NCI-H128 (cell line): ENCODE measurements at regions not wholly inside any gene's neighbourhood (a gene's known extent, or its start where the extent isn't known, plus 50 kb on each side); places are given as distances from the start of the nearest gene placed in this dataset.
"Not testable (repeated sequence)": the region's sequence is repeated elsewhere in the genome, so short reads cannot be mapped to it uniquely, and the experiment has no call there.

Experiments
- DNase-seq: peaks from one replicate; lab custom pipeline; 2025; ENCODE audit not compliant: unreplicated experiment; lab: John Stamatoyannopoulos, UW

- DNase-seq = no peak
These were observed 998.6 kb upstream of the EPHA6 start for GRCh38 chr3:95815828-95816227.

- no peak for DNase-seq
These were observed 988.0 kb upstream of the EPHA6 start for GRCh38 chr3:95826419-95826818.

GRCh38 chr3:95832146-95832545 lies 982.2 kb upstream of the EPHA6 start:
- no peak for DNase-seq

GRCh38 chr3:95860628-95861027 lies 953.8 kb upstream of the EPHA6 start:
- DNase-seq = not testable (repeated sequence)

- no peak for DNase-seq
These were observed 930.6 kb upstream of the EPHA6 start for GRCh38 chr3:95883801-95884200.

GRCh38 chr3:95886616-95887015 lies 927.8 kb upstream of the EPHA6 start:
- no peak for DNase-seq

GRCh38 chr3:95887114-95887513 lies 927.3 kb upstream of the EPHA6 start:
- DNase-seq = no peak

- no peak for DNase-seq
These were observed 919.6 kb upstream of the EPHA6 start for GRCh38 chr3:95894820-95895219.

- DNase-seq = no peak
These were observed 914.9 kb upstream of the EPHA6 start for GRCh38 chr3:95899494-95899893.

- DNase-seq = no peak
These were observed 914.5 kb upstream of the EPHA6 start for GRCh38 chr3:95899911-95900310.

GRCh38 chr3:95901948-95902347 lies 912.4 kb upstream of the EPHA6 start:
- no peak for DNase-seq

- DNase-seq = no peak
These were observed 909.2 kb upstream of the EPHA6 start for GRCh38 chr3:95905182-95905581.

GRCh38 chr3:95911767-95912166 lies 902.6 kb upstream of the EPHA6 start:
- no peak for DNase-seq

GRCh38 chr3:95923496-95924210 lies 890.7 kb upstream of the EPHA6 start:
- no peak for DNase-seq

- no peak for DNase-seq
These were observed 887.4 kb upstream of the EPHA6 start for GRCh38 chr3:95926904-95927501.

- no peak for DNase-seq
These were observed 880.2 kb upstream of the EPHA6 start for GRCh38 chr3:95934181-95934580.

- DNase-seq = no peak
These were observed 875.1 kb upstream of the EPHA6 start for GRCh38 chr3:95939235-95939809.

- no peak for DNase-seq
These were observed 848.6 kb upstream of the EPHA6 start for GRCh38 chr3:95965704-95966336.

- DNase-seq = no peak
These were observed 842.8 kb upstream of the EPHA6 start for GRCh38 chr3:95971573-95971972.

GRCh38 chr3:95994338-95994737 lies 820.1 kb upstream of the EPHA6 start:
- DNase-seq = no peak

- DNase-seq = no peak
These were observed 813.4 kb upstream of the EPHA6 start for GRCh38 chr3:96000966-96001365.

GRCh38 chr3:96007650-96008195 lies 806.7 kb upstream of the EPHA6 start:
- DNase-seq = no peak
